Loucy (cell line): ENCODE measurements at regions not wholly inside any gene's neighbourhood (a gene's known extent, or its start where the extent isn't known, plus 50 kb on each side); places are given as distances from the start of the nearest gene placed in this dataset.

ENCODE experiments used
- H2AFZ ChIP-seq: fragments of 200-600 bp; sonication (generic); 2 replicates; pipeline ENCODE4 v1.6.0; 2016; ENCODE audit warnings: antibody characterized with exemption, mild to moderate bottlenecking, low read length, moderate library complexity
- H3F3A ChIP-seq: fragments of 200-600 bp; 2 replicates; pipeline ENCODE4 v1.6.0; 2016; ENCODE audit warnings: antibody characterized with exemption, low read depth, mild to moderate bottlenecking
- H3K27me3 ChIP-seq: fragments of 200-600 bp; sonication (generic); 2 replicates; pipeline ENCODE4 v1.6.1; 2014; ENCODE audit warnings: low read length, mild to moderate bottlenecking; ENCODE audit not compliant: insufficient read depth, poor library complexity, severe bottlenecking
- H3K36me3 ChIP-seq: fragments of 200-600 bp; sonication (generic); 2 replicates; pipeline ENCODE4 v1.6.1; 2016; ENCODE audit warnings: low read length; ENCODE audit not compliant: insufficient read depth
- H3K4me1 ChIP-seq: fragments of 200-600 bp; sonication (generic); 2 replicates; pipeline ENCODE4 v1.5.1; 2014; ENCODE audit warnings: low read length, mild to moderate bottlenecking; ENCODE audit not compliant: insufficient read depth, poor library complexity, severe bottlenecking
- H3K4me2 ChIP-seq: fragments of 200-600 bp; sonication (generic); 2 replicates; pipeline ENCODE4 v1.6.0; 2014; ENCODE audit warnings: antibody characterized with exemption, low read length, low read depth, mild to moderate bottlenecking; ENCODE audit not compliant: poor library complexity, severe bottlenecking
- H3K4me3 ChIP-seq: fragments of 200-600 bp; sonication (generic); 2 replicates; pipeline ENCODE4 v1.5.1; 2014; ENCODE audit warnings: low read length, mild to moderate bottlenecking, mixed read lengths; ENCODE audit not compliant: poor library complexity, severe bottlenecking
- H3K79me2 ChIP-seq: fragments of 200-600 bp; sonication (generic); 2 replicates; pipeline ENCODE4 v1.6.1; 2014; ENCODE audit warnings: low read length; ENCODE audit not compliant: insufficient read depth
- H3K9ac ChIP-seq: fragments of 200-600 bp; sonication (generic); 2 replicates; pipeline ENCODE4 v1.6.0; 2014; ENCODE audit warnings: mild to moderate bottlenecking, low read depth, low read length, moderate library complexity; ENCODE audit not compliant: poor library complexity, severe bottlenecking
- H3K9me2 ChIP-seq: fragments of 200-600 bp; sonication (generic); replicated peaks from 2 replicates; pipeline ENCODE4 v1.6.1; 2016; ENCODE audit warnings: low read depth, low read length, mixed read lengths
- H3K9me3 ChIP-seq: fragments of 200-600 bp; sonication (generic); 2 replicates; pipeline ENCODE4 v1.6.1; 2014; ENCODE audit warnings: mild to moderate bottlenecking, antibody characterized with exemption, low read length, low read depth; ENCODE audit not compliant: insufficient read depth
- H4K20me1 ChIP-seq: fragments of 200-600 bp; sonication (generic); 2 replicates; pipeline ENCODE4 v1.6.0; 2014; ENCODE audit warnings: antibody characterized with exemption, low read length, mild to moderate bottlenecking; ENCODE audit not compliant: insufficient read depth, poor library complexity, severe bottlenecking
- EZH2phosphoT487 ChIP-seq: fragments of 200-600 bp; IDR thresholded peaks from 2 replicates; pipeline ENCODE4 v1.6.1; 2018; ENCODE audit warnings: antibody characterized with exemption, mild to moderate bottlenecking, moderate library complexity, borderline replicate concordance
- TF ChIP-seq, protein P1 (sequence below): fragments of 200-600 bp; sonication (generic); conservative IDR thresholded peaks from 2 replicates; pipeline ENCODE4 v1.5.1; 2014; ENCODE audit warnings: mild to moderate bottlenecking, antibody characterized with exemption, low read length

DNA sequence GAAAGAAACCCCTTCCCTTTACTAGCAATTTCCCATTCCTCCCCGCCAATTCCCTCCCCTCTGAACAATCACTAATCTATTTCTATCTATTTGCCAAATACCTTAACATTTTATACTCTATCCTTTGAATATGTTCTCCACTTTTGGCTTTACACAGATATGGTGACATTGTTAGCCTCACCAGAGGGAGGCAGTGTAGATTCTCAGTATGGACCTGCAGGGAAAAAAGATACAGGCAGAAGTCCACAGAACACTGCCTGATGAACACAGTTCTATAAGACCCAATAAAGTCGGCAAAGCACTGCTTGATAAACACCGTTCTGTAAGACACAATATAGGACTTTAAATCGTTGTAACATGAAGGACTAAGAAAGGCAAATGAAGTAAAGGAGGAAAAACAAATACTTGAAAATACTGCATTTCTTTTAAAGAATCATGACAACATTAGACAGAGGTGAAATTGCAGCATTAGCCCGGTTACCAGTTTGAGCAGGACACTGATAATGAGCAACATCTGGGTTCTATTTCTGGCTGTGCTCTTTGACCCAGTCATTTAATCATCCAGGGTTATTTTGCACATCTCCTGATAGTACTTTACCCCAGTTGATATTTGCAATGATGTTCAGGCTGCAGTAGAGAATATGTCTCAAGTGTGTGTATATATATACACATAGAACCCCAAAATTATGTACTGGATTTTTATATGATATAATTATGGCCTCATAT lies 296.8 kb downstream of the UTRN start:
- Histone ChIP-seq H3K79me2 (peaks cover 14% of the 10 kb centered on the region), H3K4me2 (peak overlapping the region; percentile 80), H3K27me3 (no peaks in the 10 kb centered on the region), H4K20me1 (no peaks in the 10 kb centered on the region), H3K9me2 (no peaks in the 10 kb centered on the region), H3K4me3 (no peak overlapping the region), H3K9me3 (no peaks in the 10 kb centered on the region), H3K36me3 (peaks cover 12% of the 10 kb centered on the region; the same call in 1 of the 2 replicates), H3F3A (peaks cover 10% of the 10 kb centered on the region; the same call in 1 of the 2 replicates), H3K4me1 (peaks cover 43% of the 10 kb centered on the region), H3K9ac (peak overlapping the region; percentile 65), H2AFZ (no peak overlapping the region)
- no peak for TF ChIP-seq EZH2phosphoT487
- TF ChIP-seq, protein P1, sequence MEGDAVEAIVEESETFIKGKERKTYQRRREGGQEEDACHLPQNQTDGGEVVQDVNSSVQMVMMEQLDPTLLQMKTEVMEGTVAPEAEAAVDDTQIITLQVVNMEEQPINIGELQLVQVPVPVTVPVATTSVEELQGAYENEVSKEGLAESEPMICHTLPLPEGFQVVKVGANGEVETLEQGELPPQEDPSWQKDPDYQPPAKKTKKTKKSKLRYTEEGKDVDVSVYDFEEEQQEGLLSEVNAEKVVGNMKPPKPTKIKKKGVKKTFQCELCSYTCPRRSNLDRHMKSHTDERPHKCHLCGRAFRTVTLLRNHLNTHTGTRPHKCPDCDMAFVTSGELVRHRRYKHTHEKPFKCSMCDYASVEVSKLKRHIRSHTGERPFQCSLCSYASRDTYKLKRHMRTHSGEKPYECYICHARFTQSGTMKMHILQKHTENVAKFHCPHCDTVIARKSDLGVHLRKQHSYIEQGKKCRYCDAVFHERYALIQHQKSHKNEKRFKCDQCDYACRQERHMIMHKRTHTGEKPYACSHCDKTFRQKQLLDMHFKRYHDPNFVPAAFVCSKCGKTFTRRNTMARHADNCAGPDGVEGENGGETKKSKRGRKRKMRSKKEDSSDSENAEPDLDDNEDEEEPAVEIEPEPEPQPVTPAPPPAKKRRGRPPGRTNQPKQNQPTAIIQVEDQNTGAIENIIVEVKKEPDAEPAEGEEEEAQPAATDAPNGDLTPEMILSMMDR = peak; percentile 89

DNA sequence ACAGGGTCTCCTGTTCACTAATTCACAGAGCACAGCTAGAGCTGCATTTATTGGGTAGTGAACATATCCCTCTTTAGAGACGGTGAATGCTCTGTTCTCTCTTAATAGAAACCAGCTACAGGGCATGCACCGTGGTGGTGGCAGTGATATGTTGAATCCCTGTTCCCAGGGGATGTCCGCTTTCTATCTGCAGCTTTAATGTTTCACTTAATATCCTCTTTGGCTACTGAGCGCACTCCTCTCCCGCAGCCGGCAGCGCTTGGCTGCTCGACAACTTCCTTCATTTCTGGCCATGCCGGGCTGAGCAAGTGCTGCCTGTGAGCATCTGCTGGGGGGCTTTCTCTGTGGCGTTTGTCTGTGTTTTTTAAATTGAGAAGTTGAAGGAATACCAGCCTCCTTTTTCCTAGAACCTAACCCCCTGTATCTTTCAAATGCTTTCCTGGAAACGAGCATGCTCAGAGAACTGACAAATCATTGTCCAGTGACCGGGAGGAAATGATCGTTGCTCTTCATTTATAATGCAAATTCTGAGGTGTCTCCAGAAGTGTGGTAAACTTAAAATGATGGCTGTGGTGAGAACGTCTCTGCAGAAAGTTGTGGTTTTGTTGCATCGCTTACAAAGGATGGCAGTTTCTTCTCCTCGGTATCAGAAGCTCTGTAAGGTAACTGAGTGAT lies 297.9 kb downstream of the UTRN start:
- peaks cover 10% of the 10 kb centered on the region; the same call in 1 of the 2 replicates for H3K36me3 ChIP-seq
- H3K4me1 ChIP-seq = peaks cover 48% of the 10 kb centered on the region
- H3K9me2 ChIP-seq = no peaks in the 10 kb centered on the region
- peaks cover 10% of the 10 kb centered on the region; the same call in 1 of the 2 replicates for H3F3A ChIP-seq
- peak overlapping the region; percentile 74 for H3K4me3 ChIP-seq
- H3K79me2 ChIP-seq = peaks cover 18% of the 10 kb centered on the region
- H3K27me3 ChIP-seq = no peaks in the 10 kb centered on the region
- TF ChIP-seq EZH2phosphoT487 = no peak
- TF ChIP-seq, protein P1 = 0 out of 2 replicates have a peak, but pooled peaks have one; percentile 6
- H3K9ac ChIP-seq = peak overlapping the region; percentile 65
- H3K4me2 ChIP-seq = peak overlapping the region; percentile 80
- peak overlapping the region; percentile 54 for H2AFZ ChIP-seq
- H4K20me1 ChIP-seq = no peaks in the 10 kb centered on the region
- H3K9me3 ChIP-seq = no peaks in the 10 kb centered on the region

DNA sequence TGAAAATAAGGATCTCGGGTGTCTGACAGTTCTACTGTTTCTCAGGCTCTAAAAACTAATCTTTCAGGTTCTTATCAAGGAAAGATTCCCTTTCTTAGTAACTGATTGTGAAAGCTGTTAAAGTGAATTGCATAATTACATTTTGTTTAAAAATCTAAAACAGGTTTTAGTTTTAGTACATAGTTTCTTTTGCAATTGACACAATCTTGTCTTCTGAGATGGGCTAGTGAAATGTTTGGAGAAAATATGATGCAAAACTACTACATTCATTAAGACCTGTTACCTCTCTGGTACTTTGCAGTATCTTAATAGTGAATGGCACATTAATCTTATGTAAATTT lies 298.4 kb downstream of the UTRN start:
- Histone ChIP-seq H3K36me3 (peaks cover 8% of the 10 kb centered on the region; the same call in 1 of the 2 replicates), H3K4me3 (peak overlapping the region; percentile 74), H2AFZ (peak overlapping the region; percentile 48; the same call in 1 of the 2 replicates), H3F3A (peaks cover 10% of the 10 kb centered on the region; the same call in 1 of the 2 replicates), H3K79me2 (peaks cover 18% of the 10 kb centered on the region), H3K4me1 (peaks cover 48% of the 10 kb centered on the region), H4K20me1 (no peaks in the 10 kb centered on the region), H3K27me3 (no peaks in the 10 kb centered on the region), H3K4me2 (peak overlapping the region; percentile 80), H3K9ac (peak overlapping the region; percentile 65), H3K9me3 (no peaks in the 10 kb centered on the region), H3K9me2 (no peaks in the 10 kb centered on the region)
- TF ChIP-seq, protein P1 = no peak
- no peak for TF ChIP-seq EZH2phosphoT487
